22Rv1 (cell line): ENCODE measurements at regions not wholly inside any gene's neighbourhood (a gene's known extent, or its start where the extent isn't known, plus 50 kb on each side); places are given as distances from the start of the nearest gene placed in this dataset.

ENCODE experiments used
- H3K27ac ChIP-seq: fragments of 450-650 bp; 2 replicates; pipeline ENCODE4 v1.5.1; 2017
- CTCF ChIP-seq: fragments of 450-650 bp; IDR thresholded peaks from 2 replicates; pipeline ENCODE4 v1.5.1; 2017; ENCODE audit warnings: mild to moderate bottlenecking
- ZFX ChIP-seq: fragments of 450-650 bp; IDR thresholded peaks from 2 replicates; pipeline ENCODE4 v1.6.1; 2017; ENCODE audit warnings: antibody characterized with exemption, borderline replicate concordance

GRCh38 chr2:128555433-128555832, 236.8 kb upstream of the HS6ST1 start:
- no peak overlapping the region for H3K27ac ChIP-seq

DNA sequence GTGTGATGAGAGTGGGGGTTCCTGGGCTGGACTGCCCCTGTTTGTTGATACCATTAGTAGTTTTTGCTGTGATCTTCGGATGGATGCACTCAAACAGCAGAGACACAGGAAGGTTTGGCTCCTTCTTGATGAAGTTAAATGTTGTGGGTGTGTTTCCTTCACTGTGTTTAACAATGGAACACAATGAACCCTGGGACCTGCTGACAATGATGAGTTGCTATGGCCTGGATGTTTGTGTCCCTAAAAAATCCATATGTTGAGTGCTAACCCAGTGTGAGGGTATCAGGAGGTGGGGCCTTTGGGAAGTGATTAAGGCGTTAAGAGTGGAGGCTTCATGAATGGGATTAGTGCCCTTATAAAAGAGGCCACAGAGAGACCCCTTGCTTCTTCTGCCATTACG, 237.4 kb upstream of the HS6ST1 start:
- H3K27ac ChIP-seq, result no peak overlapping the region
- TF ChIP-seq ZFX, result no peak
- no peak for TF ChIP-seq CTCF

More at GRCh38 chr2:128555433-128555832, 236.8 kb upstream of the HS6ST1 start:
- no peak for TF ChIP-seq ZFX
- no peak for TF ChIP-seq CTCF

- no peak overlapping the region for H3K27ac ChIP-seq
- TF ChIP-seq ZFX (no peak), CTCF (no peak)
Measured at GRCh38 chr2:128556633-128557032, 238.0 kb upstream of the HS6ST1 start.

GRCh38 chr2:128557069-128557468, 238.4 kb upstream of the HS6ST1 start:
- TF ChIP-seq CTCF (no peak), ZFX (no peak)
- no peak overlapping the region for H3K27ac ChIP-seq

DNA sequence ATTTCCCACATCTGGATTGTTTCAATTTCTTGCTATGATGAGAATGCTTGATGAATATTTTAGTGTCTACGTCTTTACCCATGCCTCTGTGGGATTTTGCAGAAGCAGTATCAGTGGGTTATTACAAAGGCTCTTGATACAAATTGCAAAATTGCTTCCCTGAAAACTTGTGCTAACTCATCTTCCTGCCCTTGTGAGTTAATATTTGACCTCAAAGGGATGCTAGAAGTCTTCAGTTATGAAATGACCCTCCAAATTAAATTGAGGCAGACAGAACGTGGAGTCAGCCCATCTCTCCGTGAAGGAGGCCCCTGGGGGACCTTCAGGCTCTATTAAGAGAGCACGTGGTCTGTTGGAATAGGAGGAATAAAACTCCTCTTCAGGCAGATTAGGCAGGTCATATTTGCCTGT, 239.2 kb upstream of the HS6ST1 start:
- no peak overlapping the region for H3K27ac ChIP-seq
- TF ChIP-seq CTCF, result no peak
- TF ChIP-seq ZFX, result no peak

DNA sequence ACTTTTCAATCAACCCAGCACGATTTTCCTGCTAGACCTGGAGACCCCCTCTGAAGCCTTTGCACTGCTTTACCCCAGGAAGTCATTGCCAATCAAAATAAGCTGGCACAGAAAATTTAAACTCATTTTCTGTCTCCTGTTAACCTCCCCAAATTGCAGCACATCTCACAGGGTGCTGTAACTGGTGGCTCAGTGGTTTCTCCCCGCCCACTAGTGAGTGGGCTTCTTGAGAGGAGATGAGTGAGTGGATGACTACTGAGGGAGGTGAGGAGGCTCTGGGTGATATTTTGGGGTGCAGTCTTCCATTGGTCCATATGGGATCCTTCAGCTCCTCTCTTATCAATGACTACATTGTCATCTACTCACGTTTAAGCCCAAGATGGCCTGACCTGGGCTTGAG, 239.8 kb upstream of the HS6ST1 start:
- H3K27ac ChIP-seq, result no peak overlapping the region
- TF ChIP-seq CTCF (no peak), ZFX (no peak)

- TF ChIP-seq CTCF (no peak), ZFX (no peak)
- no peak overlapping the region for H3K27ac ChIP-seq
Measured at GRCh38 chr2:128558895-128559532, 240.3 kb upstream of the HS6ST1 start.
